ENCODE measurements at regions not wholly inside any gene's neighbourhood (a gene's known extent, or its start where the extent isn't known, plus 50 kb on each side); places are given as distances from the start of the nearest gene placed in this dataset.
"Not testable (repeated sequence)": the region's sequence is repeated elsewhere in the genome, so short reads cannot be mapped to it uniquely, and the experiment has no call there.

DNA sequence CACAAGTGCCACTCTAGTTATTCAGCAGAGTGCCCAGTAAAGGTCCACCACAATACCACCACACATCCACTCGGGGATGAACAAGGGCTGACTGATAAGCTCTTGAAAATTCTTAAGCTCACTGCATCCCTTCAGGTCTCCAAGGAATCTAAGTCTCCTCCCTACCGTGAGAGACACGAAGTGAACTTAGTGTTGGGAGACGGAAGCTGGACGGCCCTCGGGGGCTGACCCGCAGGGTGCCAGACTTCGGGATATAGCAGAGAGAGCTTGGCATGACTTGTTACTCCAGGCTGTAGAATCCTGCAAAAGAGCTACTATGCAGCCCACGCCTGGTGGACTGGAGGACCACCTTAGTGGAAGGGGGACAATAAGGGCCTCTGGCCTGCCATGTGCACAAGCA lies 75.1 kb downstream of the LYZL1 start:
- FAIRE-seq; DNase-seq (ENCODE audit: insufficient read length, low spot score): not testable (repeated sequence)

DNA sequence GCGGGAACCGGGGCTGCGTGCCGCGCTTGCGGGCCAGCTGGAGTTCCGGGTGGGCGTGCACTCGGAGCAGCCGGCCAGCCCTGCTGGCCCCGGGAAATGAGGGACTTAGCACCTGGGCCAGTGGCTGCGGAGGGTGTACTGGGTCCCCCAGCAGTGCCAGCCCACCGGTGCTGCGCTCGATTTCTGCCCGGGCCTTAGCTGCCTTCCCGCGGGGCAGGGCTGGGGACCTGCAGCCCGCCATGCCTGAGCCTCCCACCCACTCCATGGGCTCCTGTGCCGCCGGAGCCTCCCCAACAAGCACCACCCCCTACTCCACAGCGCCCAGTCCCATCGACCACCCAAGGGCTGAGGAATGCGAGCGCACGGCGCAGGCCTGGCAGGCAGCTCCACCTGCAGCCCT lies 77.3 kb downstream of the LYZL1 start:
- not testable (repeated sequence) for FAIRE-seq; DNase-seq (ENCODE audit: insufficient read length, low spot score)

DNA sequence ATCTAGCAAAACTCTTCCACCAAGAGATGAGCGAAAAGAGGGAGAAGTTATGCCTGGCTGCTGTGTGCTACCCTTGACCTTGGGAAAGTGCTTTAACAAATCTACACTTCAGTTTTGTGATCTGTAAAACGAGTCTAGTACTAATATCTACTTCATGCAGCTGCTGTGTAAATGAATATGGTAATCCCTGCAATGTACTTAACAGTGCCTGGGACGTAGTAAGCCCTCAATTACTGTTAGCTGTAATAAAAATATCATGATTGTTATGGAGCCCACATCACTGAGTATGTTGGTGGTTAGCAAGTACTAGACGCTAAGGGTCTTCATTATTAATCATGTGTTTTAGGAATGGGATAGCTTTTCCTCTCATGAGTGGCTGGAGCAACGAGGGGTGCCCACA lies 80.5 kb downstream of the LYZL1 start:
- DNase-seq (ENCODE audit: insufficient read length, low spot score) (no peak), FAIRE-seq (no peak)
- TF ChIP-seq, protein P1, sequence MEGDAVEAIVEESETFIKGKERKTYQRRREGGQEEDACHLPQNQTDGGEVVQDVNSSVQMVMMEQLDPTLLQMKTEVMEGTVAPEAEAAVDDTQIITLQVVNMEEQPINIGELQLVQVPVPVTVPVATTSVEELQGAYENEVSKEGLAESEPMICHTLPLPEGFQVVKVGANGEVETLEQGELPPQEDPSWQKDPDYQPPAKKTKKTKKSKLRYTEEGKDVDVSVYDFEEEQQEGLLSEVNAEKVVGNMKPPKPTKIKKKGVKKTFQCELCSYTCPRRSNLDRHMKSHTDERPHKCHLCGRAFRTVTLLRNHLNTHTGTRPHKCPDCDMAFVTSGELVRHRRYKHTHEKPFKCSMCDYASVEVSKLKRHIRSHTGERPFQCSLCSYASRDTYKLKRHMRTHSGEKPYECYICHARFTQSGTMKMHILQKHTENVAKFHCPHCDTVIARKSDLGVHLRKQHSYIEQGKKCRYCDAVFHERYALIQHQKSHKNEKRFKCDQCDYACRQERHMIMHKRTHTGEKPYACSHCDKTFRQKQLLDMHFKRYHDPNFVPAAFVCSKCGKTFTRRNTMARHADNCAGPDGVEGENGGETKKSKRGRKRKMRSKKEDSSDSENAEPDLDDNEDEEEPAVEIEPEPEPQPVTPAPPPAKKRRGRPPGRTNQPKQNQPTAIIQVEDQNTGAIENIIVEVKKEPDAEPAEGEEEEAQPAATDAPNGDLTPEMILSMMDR (IDR thresholded peaks at IDR 0.05; ENCODE audit: insufficient read depth, missing control alignments), result no peak

DNA sequence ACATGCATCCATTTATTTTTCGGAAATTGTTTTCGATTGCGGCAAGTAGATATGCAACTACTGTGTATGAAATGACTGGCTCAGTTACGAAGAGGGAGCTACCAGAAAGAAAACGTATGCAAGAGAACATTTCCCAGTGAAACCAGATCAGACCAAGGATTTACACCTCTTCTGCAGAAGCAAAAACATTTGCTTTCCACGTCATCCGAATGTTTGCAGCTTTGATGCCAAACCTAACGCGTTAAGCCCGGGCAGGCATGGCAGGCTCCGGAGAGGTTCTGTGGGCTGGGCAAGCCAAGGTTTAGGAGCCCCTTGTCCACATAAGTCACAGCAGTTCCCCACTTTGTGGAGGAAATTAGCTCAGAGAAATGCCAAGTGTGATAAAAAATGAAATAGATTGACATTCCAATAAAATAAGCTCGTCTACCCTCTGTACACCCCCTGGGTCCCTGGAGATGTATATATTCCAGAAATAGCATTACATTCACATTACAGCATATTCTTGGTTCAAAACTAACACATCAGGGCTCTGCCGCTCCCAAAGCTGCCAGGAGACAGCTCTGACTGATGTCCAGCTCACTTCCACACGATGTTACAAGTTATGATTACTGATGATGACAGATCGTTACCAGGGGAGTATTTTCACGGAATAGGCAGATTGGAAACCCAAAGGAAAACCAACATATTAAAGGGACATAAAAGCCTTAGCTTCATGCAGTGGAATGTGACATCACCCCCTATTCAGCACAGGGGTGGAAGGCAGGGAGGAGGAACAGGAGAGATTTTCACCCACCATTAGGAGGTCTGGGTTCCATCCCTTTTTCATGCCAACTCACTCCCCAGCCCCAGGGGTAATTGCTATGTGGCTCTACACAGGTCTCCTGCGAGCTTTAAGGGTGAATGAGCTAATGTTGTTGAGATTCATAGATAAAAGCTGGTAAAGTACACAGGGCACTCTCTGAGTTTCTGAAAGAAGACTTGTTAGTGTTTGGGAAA lies 81.5 kb downstream of the LYZL1 start:
- DNase-seq (ENCODE audit: insufficient read length, low spot score), result no peak
- TF ChIP-seq, protein P1 (IDR thresholded peaks at IDR 0.05; ENCODE audit: insufficient read depth, missing control alignments), result no peak
- FAIRE-seq, result no peak

DNA sequence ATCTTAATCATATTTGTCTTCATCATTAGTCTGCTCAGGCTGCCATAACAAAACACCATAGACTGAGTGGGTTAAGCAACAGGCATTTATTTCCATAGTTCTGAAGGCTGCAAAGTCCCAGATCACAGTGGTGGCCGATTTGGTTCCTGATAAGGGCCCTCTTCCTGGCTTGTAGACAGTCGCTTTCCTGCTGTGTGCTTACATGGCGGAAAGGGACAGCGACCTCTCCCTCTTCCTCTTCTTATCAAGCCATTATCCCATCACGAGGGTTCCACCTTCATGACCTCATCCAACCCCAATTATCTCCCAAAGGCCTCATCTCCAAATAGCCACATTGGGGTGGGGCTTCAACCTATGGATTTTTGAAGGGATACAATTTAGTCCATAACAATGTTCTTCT lies 84.0 kb downstream of the LYZL1 start:
- FAIRE-seq (no peak), DNase-seq (ENCODE audit: insufficient read length, low spot score) (no peak)
- TF ChIP-seq, protein P1 (IDR thresholded peaks at IDR 0.05; ENCODE audit: insufficient read depth, missing control alignments), result no peak

DNA sequence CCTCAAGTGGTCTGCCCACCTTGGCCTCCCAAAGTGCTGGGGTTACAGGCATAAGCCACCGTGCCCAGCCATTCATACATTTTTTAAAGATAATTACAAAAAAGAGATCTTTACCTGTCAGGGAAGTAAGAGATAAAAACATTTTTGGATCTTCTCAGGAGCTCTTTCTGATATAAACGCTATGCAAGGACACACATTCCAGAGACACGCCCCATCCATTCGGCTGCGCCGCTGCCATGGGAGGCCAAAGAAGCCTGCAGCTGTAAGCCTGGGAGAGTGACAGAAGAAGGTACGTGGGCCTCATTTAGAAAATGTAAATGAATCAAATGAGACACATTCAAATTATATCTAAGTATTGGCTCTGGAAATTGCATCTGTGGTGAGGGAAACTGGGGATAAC lies 85.3 kb downstream of the LYZL1 start:
- no peak for FAIRE-seq

DNA sequence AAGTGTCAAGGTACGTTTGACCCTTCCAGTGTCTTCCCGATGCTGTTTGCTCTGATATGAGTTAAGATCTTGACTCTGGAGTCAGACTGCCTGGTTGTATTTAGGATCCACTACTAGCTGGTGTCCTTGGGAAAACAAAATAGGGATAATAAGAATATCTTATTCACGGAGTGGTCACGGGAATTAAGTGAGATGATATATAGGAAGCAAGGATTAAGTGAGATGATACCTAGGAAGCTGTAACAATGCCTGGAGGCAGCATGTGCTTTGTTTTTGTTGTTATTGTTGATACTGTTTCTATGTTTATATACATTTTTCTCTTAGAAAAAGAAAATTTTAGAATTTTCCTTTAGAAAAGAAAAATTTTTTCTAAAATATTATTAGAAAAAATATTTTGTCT lies 87.0 kb downstream of the LYZL1 start:
- TF ChIP-seq, protein P1 (IDR thresholded peaks at IDR 0.05; ENCODE audit: insufficient read depth, missing control alignments), result no peak
- FAIRE-seq (no peak), DNase-seq (ENCODE audit: insufficient read length, low spot score) (no peak)

More for the DNA sequence above, 85.3 kb downstream of the LYZL1 start:
- TF ChIP-seq, protein P1 (IDR thresholded peaks at IDR 0.05; ENCODE audit: insufficient read depth, missing control alignments), result no peak
- DNase-seq (ENCODE audit: insufficient read length, low spot score), result no peak

DNA sequence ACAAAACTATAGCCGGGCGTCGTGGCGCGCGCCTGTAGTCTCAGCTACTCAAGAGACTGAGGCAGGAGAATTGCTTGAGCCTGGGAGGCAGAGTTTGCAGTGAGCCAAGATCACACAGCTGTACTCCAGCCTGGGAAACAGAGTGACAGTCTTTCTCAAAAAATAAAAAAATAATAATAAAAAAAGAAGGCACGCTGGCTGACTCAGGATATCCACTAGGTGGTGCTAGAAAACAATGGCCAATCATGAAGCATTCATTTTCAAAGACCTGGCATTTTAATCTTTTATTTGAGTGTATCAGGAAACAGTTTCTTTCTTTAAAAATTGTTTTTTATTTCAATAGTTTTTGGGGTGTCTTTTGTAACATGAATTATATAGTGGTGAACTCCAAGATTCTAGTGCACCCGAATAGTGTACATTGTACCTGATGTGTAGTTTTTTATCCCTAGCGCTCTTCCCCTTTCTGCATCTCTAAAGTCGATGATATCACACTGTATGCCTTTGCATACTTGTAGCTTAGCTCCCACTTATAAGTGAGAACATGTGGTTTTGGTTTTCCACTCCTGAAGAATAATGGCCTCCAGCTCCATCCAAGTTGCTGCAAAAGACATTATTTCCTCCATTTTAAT lies 88.6 kb downstream of the LYZL1 start:
- TF ChIP-seq, protein P1 (IDR thresholded peaks at IDR 0.05; ENCODE audit: insufficient read depth, missing control alignments), result peak; percentile 77
- DNase-seq (ENCODE audit: insufficient read length, low spot score) (peak; percentile 31), FAIRE-seq (no peak)
